ENCODE measurements at regions not wholly inside any gene's neighbourhood (a gene's known extent, or its start where the extent isn't known, plus 50 kb on each side); places are given as distances from the start of the nearest gene placed in this dataset.

DNA sequence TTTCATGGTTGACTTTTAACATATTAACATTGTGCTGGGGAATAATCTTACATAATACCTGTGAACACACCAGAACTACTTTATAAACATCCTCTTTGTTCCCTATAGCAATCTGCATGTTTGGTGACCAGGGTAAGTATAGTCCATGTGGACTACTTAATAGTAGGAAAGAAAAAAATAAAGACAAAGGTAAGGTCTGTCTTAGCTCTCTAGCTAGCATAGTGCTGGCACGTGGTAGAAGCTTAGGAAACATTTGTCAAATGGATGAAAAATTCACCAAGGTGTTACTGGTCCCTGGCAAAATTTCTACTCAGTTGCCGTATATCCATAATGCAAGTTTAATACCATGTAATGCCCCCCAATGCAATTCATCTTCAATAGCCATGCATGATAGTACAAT, 78.6 kb upstream of the ABCA1 start:
- TF ChIP-seq EZH2 (IDR thresholded peaks at IDR 0.05) (no peak), POLR2AphosphoS5 (IDR thresholded peaks at IDR 0.05; ENCODE audit: borderline replicate concordance, low read depth, low read length) (no peak), FOXP2 (optimal IDR thresholded peaks at IDR 0.05; ENCODE audit: control extremely low read depth, extremely low read length, insufficient read depth) (no peak)

Data from SK-N-MC (cell line).